ENCODE measurements at regions not wholly inside any gene's neighbourhood (a gene's known extent, or its start where the extent isn't known, plus 50 kb on each side); places are given as distances from the start of the nearest gene placed in this dataset.

DNA sequence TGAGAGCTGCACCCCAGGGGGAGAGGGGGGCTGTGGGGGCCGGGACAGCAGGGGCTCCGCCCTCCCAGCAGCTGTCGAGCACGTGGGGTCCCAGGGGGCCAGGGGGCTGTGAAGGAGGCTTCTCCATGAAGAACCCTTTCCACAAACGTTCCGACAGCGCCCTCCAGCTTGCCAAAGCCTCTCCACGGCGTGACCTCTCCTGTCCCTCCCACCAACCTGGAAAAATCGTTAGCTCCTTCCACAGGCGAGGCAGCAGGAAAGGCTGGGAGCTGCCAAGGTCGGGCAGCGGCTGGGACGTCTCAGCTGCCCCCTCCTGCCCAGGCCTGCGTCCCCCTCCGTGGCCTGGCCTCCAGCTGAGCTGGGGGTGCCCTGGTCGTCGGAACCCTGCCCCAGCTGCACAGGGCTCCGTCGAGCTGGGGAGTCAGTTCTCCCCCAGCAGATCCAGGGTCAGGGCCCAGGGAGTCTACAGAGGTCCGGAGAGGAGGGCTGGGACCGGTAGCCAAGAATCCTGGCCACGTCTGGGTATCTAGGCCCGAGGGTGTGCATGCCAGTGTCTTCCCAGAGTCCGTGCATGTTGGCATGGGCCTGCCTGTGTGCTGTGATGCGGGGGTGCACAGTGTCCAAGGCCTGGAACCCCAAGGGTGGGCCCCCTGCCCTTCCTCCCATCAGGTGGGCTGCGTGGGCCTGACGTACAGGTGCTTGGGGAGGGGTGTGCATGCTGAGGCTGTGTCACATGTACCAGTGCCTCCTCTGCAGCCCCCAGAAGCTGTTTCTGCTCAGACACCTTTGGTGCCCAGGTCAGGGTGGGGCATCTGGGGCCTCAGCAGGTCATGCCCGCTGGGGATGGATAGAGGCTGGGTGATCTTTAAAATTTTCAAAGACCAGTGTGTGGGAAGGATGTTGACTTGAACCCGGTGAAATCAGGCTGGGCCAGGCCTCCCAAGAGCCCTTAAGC is 66.5 kb downstream of the UNCX start:
- no peak overlapping the region for H3K9ac ChIP-seq (replicated peaks; ENCODE audit: extremely low read depth, insufficient read depth, low read length)
- BruUV-seq (replicated peaks), result no TSS peak
- POLR2A ChIA-PET, result no interaction called here
- FAIRE-seq (no peak), DNase-seq (ENCODE audit: low read depth, low spot score) (no peak)
- no peaks in the 10 kb centered on the region for H3K79me2 ChIP-seq (ENCODE audit: control insufficient read depth, insufficient read depth, low read length)
- H4K20me1 ChIP-seq (replicated peaks; ENCODE audit: control insufficient read depth, extremely low read depth, insufficient read depth, low read length), result no peaks in the 10 kb centered on the region
- intact Hi-C loops (cut with micrococcal nuclease) (no loop called here), dilution Hi-C loops (cut with MboI; ENCODE audit: extremely low pct_ligation_motif_present, low sequenced_read_pairs) (no loop called here)
- H3K36me3 ChIP-seq (ENCODE audit: control insufficient read depth in 2 of 2, extremely low read depth in 1 of 2, insufficient read depth in 2 of 2, low read length in 2 of 2), result no peaks in the 10 kb centered on the region
- no peak overlapping the region for H3K4me2 ChIP-seq (ENCODE audit: insufficient read depth, low read length)
- CTCF ChIA-PET, result no interaction called here
- H3K27ac ChIP-seq (ENCODE audit: insufficient read depth, low read depth, low read length), result no peak overlapping the region
- H3K4me1 ChIP-seq (ENCODE audit: control insufficient read depth, extremely low read depth, insufficient read depth, low read length), result no peaks in the 10 kb centered on the region
- no peaks in the 10 kb centered on the region for H3K27me3 ChIP-seq (ENCODE audit: control insufficient read depth in 2 of 2, insufficient read depth in 2 of 2, low read length in 2 of 2)
- no peaks in the 10 kb centered on the region for H3K9me3 ChIP-seq (replicated peaks; ENCODE audit: control insufficient read depth, insufficient read depth, low read length)
- TF ChIP-seq POLR2AphosphoS5 (IDR thresholded peaks at IDR 0.05; ENCODE audit: insufficient read depth, low read depth, low read length) (no peak), GATA2 (IDR thresholded peaks at IDR 0.05; ENCODE audit: insufficient read depth, insufficient read length, low read depth, low read length) (no peak), EZH2 (IDR thresholded peaks at IDR 0.05; ENCODE audit: borderline replicate concordance, low read depth, low read length, severe bottlenecking) (no peak), POLR2A (IDR thresholded peaks at IDR 0.05; ENCODE audit: low read depth, low read length) (no peak), FOS (IDR thresholded peaks at IDR 0.05; ENCODE audit: borderline replicate concordance, insufficient read depth, low read length) (no peak), MYC (IDR thresholded peaks at IDR 0.05; ENCODE audit: low read depth, low read length) (no peak), JUN (IDR thresholded peaks at IDR 0.05; ENCODE audit: borderline replicate concordance, insufficient read depth, insufficient read length, low read depth) (no peak)
- TF ChIP-seq, protein P1, sequence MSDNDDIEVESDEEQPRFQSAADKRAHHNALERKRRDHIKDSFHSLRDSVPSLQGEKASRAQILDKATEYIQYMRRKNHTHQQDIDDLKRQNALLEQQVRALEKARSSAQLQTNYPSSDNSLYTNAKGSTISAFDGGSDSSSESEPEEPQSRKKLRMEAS (IDR thresholded peaks at IDR 0.05; ENCODE audit: insufficient read depth, insufficient read length), result no peak
- TF ChIP-seq, protein P2, sequence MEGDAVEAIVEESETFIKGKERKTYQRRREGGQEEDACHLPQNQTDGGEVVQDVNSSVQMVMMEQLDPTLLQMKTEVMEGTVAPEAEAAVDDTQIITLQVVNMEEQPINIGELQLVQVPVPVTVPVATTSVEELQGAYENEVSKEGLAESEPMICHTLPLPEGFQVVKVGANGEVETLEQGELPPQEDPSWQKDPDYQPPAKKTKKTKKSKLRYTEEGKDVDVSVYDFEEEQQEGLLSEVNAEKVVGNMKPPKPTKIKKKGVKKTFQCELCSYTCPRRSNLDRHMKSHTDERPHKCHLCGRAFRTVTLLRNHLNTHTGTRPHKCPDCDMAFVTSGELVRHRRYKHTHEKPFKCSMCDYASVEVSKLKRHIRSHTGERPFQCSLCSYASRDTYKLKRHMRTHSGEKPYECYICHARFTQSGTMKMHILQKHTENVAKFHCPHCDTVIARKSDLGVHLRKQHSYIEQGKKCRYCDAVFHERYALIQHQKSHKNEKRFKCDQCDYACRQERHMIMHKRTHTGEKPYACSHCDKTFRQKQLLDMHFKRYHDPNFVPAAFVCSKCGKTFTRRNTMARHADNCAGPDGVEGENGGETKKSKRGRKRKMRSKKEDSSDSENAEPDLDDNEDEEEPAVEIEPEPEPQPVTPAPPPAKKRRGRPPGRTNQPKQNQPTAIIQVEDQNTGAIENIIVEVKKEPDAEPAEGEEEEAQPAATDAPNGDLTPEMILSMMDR (IDR thresholded peaks at IDR 0.05; ENCODE audit: extremely low read depth in 1 of 2, insufficient read depth in 1 of 2, low read depth in 1 of 2, low read length in 2 of 2), result no peak
- no peaks in the 10 kb centered on the region for H3K9me1 ChIP-seq (replicated peaks; ENCODE audit: control insufficient read depth, extremely low read depth, insufficient read depth, low read length)
- no peak overlapping the region for H2AFZ ChIP-seq (ENCODE audit: low read depth, low read length)
- no peak overlapping the region for H3K4me3 ChIP-seq (replicated peaks in 1 of 3; ENCODE audit: insufficient read depth in 1 of 3, low read depth in 1 of 3, low read length in 3 of 3)
